OCI-LY3 (cell line): ENCODE measurements at regions not wholly inside any gene's neighbourhood (a gene's known extent, or its start where the extent isn't known, plus 50 kb on each side); places are given as distances from the start of the nearest gene placed in this dataset.

Experiments used
- EZH2phosphoT487 ChIP-seq: fragments of 200-600 bp; shearing (Covaris generic); IDR thresholded peaks from 2 replicates; pipeline ENCODE4 v1.6.1; 2018; ENCODE audit warnings: antibody characterized with exemption, mixed run types, low read depth
- TF ChIP-seq, protein P1 (sequence below): fragments of 200-600, 300-600 bp; sonication (generic); IDR thresholded peaks from 2 replicates; pipeline ENCODE4 v1.5.1; 2014; ENCODE audit warnings: antibody characterized with exemption, low read length, low read depth

DNA sequence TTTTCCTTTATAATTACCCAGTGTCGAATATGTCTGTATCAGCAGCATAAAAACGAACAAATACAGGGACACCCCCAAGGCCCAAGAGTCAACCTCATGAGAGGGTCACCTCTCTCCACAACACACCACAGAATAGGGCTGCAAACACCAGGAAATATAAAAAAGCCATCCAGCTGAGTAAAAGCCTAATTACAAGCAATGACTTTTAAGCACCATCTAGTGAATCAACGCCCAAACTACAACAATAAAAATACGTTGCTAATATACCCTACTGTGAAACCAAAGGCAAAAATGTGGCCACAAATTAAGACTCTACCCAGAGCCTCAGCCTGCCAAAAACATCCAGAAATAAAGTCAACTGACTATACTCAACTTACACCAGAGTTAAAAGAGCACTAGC is 817.9 kb upstream of the NEGR1 start:
- TF ChIP-seq, protein P1, sequence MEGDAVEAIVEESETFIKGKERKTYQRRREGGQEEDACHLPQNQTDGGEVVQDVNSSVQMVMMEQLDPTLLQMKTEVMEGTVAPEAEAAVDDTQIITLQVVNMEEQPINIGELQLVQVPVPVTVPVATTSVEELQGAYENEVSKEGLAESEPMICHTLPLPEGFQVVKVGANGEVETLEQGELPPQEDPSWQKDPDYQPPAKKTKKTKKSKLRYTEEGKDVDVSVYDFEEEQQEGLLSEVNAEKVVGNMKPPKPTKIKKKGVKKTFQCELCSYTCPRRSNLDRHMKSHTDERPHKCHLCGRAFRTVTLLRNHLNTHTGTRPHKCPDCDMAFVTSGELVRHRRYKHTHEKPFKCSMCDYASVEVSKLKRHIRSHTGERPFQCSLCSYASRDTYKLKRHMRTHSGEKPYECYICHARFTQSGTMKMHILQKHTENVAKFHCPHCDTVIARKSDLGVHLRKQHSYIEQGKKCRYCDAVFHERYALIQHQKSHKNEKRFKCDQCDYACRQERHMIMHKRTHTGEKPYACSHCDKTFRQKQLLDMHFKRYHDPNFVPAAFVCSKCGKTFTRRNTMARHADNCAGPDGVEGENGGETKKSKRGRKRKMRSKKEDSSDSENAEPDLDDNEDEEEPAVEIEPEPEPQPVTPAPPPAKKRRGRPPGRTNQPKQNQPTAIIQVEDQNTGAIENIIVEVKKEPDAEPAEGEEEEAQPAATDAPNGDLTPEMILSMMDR = peak; percentile 9; the same call in 1 of the 2 replicates
- TF ChIP-seq EZH2phosphoT487 = no peak
